Calu3 (cell line): ENCODE measurements at regions not wholly inside any gene's neighbourhood (a gene's known extent, or its start where the extent isn't known, plus 50 kb on each side); places are given as distances from the start of the nearest gene placed in this dataset.
A peak's percentile ranks its signal among the peaks of the same experiment; 100 is the strongest.

Experiments used
- BruUV-seq: library from RNA; stranded (reverse); fragments of 400-500 nt; replicated peaks from 2 replicates; lab custom pipeline; 2021; lab: Mats Ljungman, UMichigan
- CTCF ChIA-PET: fragments of 300-600 bp; sonication (Branson Sonifier 250); formaldehyde crosslinking; loops from one replicate; lab custom pipeline; 2022; ENCODE audit warnings: antibody characterized with exemption; lab: Charles Lee
- DNase-seq: peaks from one replicate; pipeline ENCODE4 v3.0.0; 2022
- H3K27ac Mint-ChIP-seq: one replicate; pipeline ENCODE4 v1.8.0; 2022; ENCODE audit warnings: mixed read lengths; ENCODE audit not compliant: unreplicated experiment
- H3K27me3 Mint-ChIP-seq: one replicate; pipeline ENCODE4 v1.8.0; 2022; ENCODE audit warnings: mixed read lengths; ENCODE audit not compliant: unreplicated experiment
- H3K36me3 Mint-ChIP-seq: one replicate; pipeline ENCODE4 v1.8.0; 2022; ENCODE audit warnings: mild to moderate bottlenecking, moderate library complexity, mixed read lengths; ENCODE audit not compliant: insufficient read depth, unreplicated experiment
- H3K4me1 Mint-ChIP-seq: one replicate; pipeline ENCODE4 v1.8.0; 2022; ENCODE audit warnings: mild to moderate bottlenecking, low read depth, mixed read lengths; ENCODE audit not compliant: unreplicated experiment
- H3K4me3 Mint-ChIP-seq: one replicate; pipeline ENCODE4 v1.8.0; 2022; ENCODE audit warnings: mild to moderate bottlenecking, low read depth, moderate library complexity, mixed read lengths; ENCODE audit not compliant: unreplicated experiment
- H3K9me3 Mint-ChIP-seq: one replicate; pipeline ENCODE4 v1.8.0; 2022; ENCODE audit warnings: low read depth, mixed read lengths; ENCODE audit not compliant: unreplicated experiment
- CTCF ChIP-seq: fragments of 200-600 bp; IDR thresholded peaks from one replicate; pipeline ENCODE4 v1.8.0; 2022; ENCODE audit warnings: antibody characterized with exemption; ENCODE audit not compliant: unreplicated experiment
- intact Hi-C: fragments of 100-400 bp; cut with micrococcal nuclease; formaldehyde crosslinking; loops from one replicate; pipeline ENCODE4 v1.10.0; 2022; ENCODE audit not compliant: unreplicated experiment

- TF ChIP-seq CTCF, result no peak
- Mint-ChIP-seq H3K36me3 (peaks cover 4% of the 10 kb centered on the region), H3K27me3 (no peaks in the 10 kb centered on the region), H3K9me3 (no peaks in the 10 kb centered on the region), H3K4me1 (peaks cover 56% of the 10 kb centered on the region), H3K27ac (peak overlapping the region; percentile 23), H3K4me3 (no peak overlapping the region)
- intact Hi-C loops, result loop anchor here (2.0 to 5.0 kb wide), 2 partner anchors 69 to 228 kb away; no protein-coding TSS in a partner anchor
- CTCF ChIA-PET, result no interaction called here
- DNase-seq, result no peak
- BruUV-seq, result no TSS peak
Observed at GRCh38 chr12:93086288-93086727, 157.2 kb upstream of the EEA1 start.

- Mint-ChIP-seq H3K27ac (peak overlapping the region; percentile 20), H3K36me3 (peaks cover 4% of the 10 kb centered on the region), H3K4me3 (no peak overlapping the region), H3K9me3 (no peaks in the 10 kb centered on the region), H3K27me3 (no peaks in the 10 kb centered on the region), H3K4me1 (peaks cover 65% of the 10 kb centered on the region)
- intact Hi-C loops, result loop anchor here (1.0 to 5.0 kb wide), 3 partner anchors 71 to 227 kb away; no protein-coding TSS in a partner anchor
- BruUV-seq, result no TSS peak
- no peak for DNase-seq
- CTCF ChIA-PET, result interaction anchor here (0.7 kb wide), 1 partner anchor 19 kb away, joined by 3 read pairs; no protein-coding TSS in a partner anchor
- TF ChIP-seq CTCF, result no peak
Observed at GRCh38 chr12:93087840-93088610, 158.9 kb upstream of the EEA1 start.

GRCh38 chr12:93089805-93090569 is 160.9 kb upstream of the EEA1 start:
- no TSS peak for BruUV-seq
- peak overlapping the region; percentile 85 for H3K27ac Mint-ChIP-seq
- peaks cover 64% of the 10 kb centered on the region for H3K4me1 Mint-ChIP-seq
- peak; percentile 43 for DNase-seq
- no peaks in the 10 kb centered on the region for H3K9me3 Mint-ChIP-seq
- CTCF ChIA-PET, result no interaction called here
- intact Hi-C loops, result loop anchor here (2.0 to 5.0 kb wide), 4 partner anchors 47 to 291 kb away; no protein-coding TSS in a partner anchor
- peaks cover 4% of the 10 kb centered on the region for H3K36me3 Mint-ChIP-seq
- no peak for TF ChIP-seq CTCF
- H3K27me3 Mint-ChIP-seq, result no peaks in the 10 kb centered on the region
- H3K4me3 Mint-ChIP-seq, result no peak overlapping the region

- CTCF ChIA-PET, result no interaction called here
- no TSS peak for BruUV-seq
- no peak for TF ChIP-seq CTCF
- Mint-ChIP-seq H3K27ac (peak overlapping the region; percentile 85), H3K36me3 (peaks cover 4% of the 10 kb centered on the region), H3K4me1 (peaks cover 56% of the 10 kb centered on the region), H3K9me3 (no peaks in the 10 kb centered on the region), H3K4me3 (no peak overlapping the region), H3K27me3 (no peaks in the 10 kb centered on the region)
- no peak for DNase-seq
- intact Hi-C loops, result loop anchor here (2.0 to 5.0 kb wide), 3 partner anchors 47 to 290 kb away; no protein-coding TSS in a partner anchor
Observed at GRCh38 chr12:93090731-93091172, 161.7 kb upstream of the EEA1 start.
